SK-N-SH (cell line): ENCODE measurements at regions not wholly inside any gene's neighbourhood (a gene's known extent, or its start where the extent isn't known, plus 50 kb on each side); places are given as distances from the start of the nearest gene placed in this dataset.

ENCODE experiments used
- CTCF ChIA-PET: fragments of 300-600, 350-600 bp; formaldehyde crosslinking; extraction: SDS; loops from one replicate; lab custom pipeline; 2021; lab: Yijun Ruan, JAX
- POLR2A ChIA-PET: fragments of 350-600 bp; sonication (Branson Sonifier 250); formaldehyde crosslinking; extraction: SDS; loops from one replicate; lab custom pipeline; 2020; ENCODE audit warnings: antibody characterized with exemption, inconsistent platforms; lab: Yijun Ruan, JAX
- DNase-seq: peaks from one replicate; pipeline ENCODE4 v3.0.0; 2012
- H2AFZ ChIP-seq: fragments of 200-600 bp; sonication (generic); 2 replicates; pipeline ENCODE4 v1.8.1; 2016; ENCODE audit warnings: antibody characterized with exemption, mild to moderate bottlenecking, low read depth
- H3F3A ChIP-seq: fragments of 200-600 bp; sonication (generic); replicated peaks from 2 replicates; pipeline ENCODE3; 2016; ENCODE audit warnings: antibody characterized with exemption, mild to moderate bottlenecking; ENCODE audit not compliant: insufficient read depth
- H3K27ac ChIP-seq, 2 experiments: fragments of 200-500 bp in 1 of 2; fragments of 200-600 bp in 1 of 2; sonication (Bioruptor generic) in 1 of 2; sonication (generic), shearing (Covaris generic) in 1 of 2; 2 replicates each; pipeline versions ENCODE4 v1.5.1 to v1.6.1; 2014 to 2016; ENCODE audit warnings: low read depth in 2 of 2, inconsistent platforms in 1 of 2, low read length in 1 of 2, mild to moderate bottlenecking in 1 of 2, mixed read lengths in 1 of 2
- H3K27me3 ChIP-seq: fragments of 200-600 bp; sonication (generic), shearing (Covaris generic); 2 replicates; pipeline ENCODE4 v1.6.1; 2016; ENCODE audit warnings: mixed run types; ENCODE audit not compliant: insufficient read depth
- H3K36me3 ChIP-seq, 2 experiments: fragments of 200-500 bp in 1 of 2; fragments of 200-600 bp in 1 of 2; sonication (Bioruptor generic) in 1 of 2; sonication (generic) in 1 of 2; replicated peaks in 1 of 2; 2 replicates each; pipeline versions ENCODE3 to v1.5.1; 2014 to 2016; ENCODE audit warnings: low read length in 1 of 2, mild to moderate bottlenecking in 1 of 2; ENCODE audit not compliant: insufficient read depth in 2 of 2, control insufficient read depth in 1 of 2
- H3K4me1 ChIP-seq, 2 experiments: fragments of 200-500 bp in 1 of 2; fragments of 200-600 bp in 1 of 2; sonication (Bioruptor generic) in 1 of 2; sonication (generic), shearing (Covaris generic) in 1 of 2; 2 replicates each; pipeline versions ENCODE4 v1.5.1 to v1.6.1; 2014 to 2016; ENCODE audit warnings: low read depth in 1 of 2, low read length in 1 of 2, mixed run types in 1 of 2; ENCODE audit not compliant: insufficient read depth in 2 of 2, control insufficient read depth in 1 of 2
- H3K4me2 ChIP-seq: fragments of 200-600 bp; sonication (generic), shearing (Covaris generic); 2 replicates; pipeline ENCODE4 v1.6.1; 2017; ENCODE audit warnings: mixed run types
- H3K4me3 ChIP-seq, 2 experiments: fragments of 200-500 bp in 1 of 2; fragments of 200-600 bp in 1 of 2; sonication (Bioruptor generic) in 1 of 2; sonication (generic), shearing (Covaris generic) in 1 of 2; 2 replicates each; pipeline versions ENCODE4 v1.5.1 to v1.8.1; 2014 to 2016; ENCODE audit warnings: low read depth in 2 of 2, inconsistent platforms in 1 of 2, low read length in 1 of 2, mild to moderate bottlenecking in 1 of 2, mixed read lengths in 1 of 2, moderate library complexity in 1 of 2
- H3K79me2 ChIP-seq: fragments of 200-600 bp; sonication (generic); 2 replicates; pipeline ENCODE4 v1.8.1; 2017; ENCODE audit warnings: mild to moderate bottlenecking; ENCODE audit not compliant: insufficient read depth
- H3K9ac ChIP-seq: fragments of 200-600 bp; sonication (generic); 2 replicates; pipeline ENCODE4 v1.6.1; 2017; ENCODE audit warnings: mixed run types
- H3K9me2 ChIP-seq: fragments of 200-600 bp; sonication (generic); 2 replicates; pipeline ENCODE4 v1.6.1; 2017; ENCODE audit warnings: mixed run types
- H3K9me3 ChIP-seq: fragments of 200-600 bp; sonication (generic); 2 replicates; pipeline ENCODE4 v1.6.1; 2017; ENCODE audit warnings: mixed run types, mild to moderate bottlenecking, moderate library complexity
- H4K20me1 ChIP-seq: fragments of 200-600 bp; sonication (generic); 2 replicates; pipeline ENCODE4 v1.6.1; 2017; ENCODE audit warnings: mild to moderate bottlenecking, mixed run types; ENCODE audit not compliant: insufficient read depth
- EP300 ChIP-seq, 2 experiments: IDR thresholded peaks; 2 replicates each; pipeline versions ENCODE4 v1.4.0 to v1.6.1; 2012; ENCODE audit warnings: borderline replicate concordance in 1 of 2, low read depth in 1 of 2, low read length in 1 of 2
- EZH2phosphoT487 ChIP-seq: fragments of 200-600 bp; sonication (generic); IDR thresholded peaks from 2 replicates; pipeline ENCODE4 v1.6.1; 2017; ENCODE audit warnings: low read depth, mixed run types, mild to moderate bottlenecking, antibody characterized with exemption, moderate library complexity, borderline replicate concordance
- FOXJ3 ChIP-seq: sonication (generic); formaldehyde crosslinking; IDR thresholded peaks from 2 replicates; pipeline ENCODE4 v1.5.1; 2020; ENCODE audit warnings: mild to moderate bottlenecking, missing genetic modification reagents
- FOXM1 ChIP-seq: IDR thresholded peaks from 2 replicates; pipeline ENCODE4 v1.4.0; 2012; ENCODE audit warnings: low read depth, mild to moderate bottlenecking
- GABPA ChIP-seq: IDR thresholded peaks from 2 replicates; pipeline ENCODE4 v1.4.0; 2012; ENCODE audit warnings: low read depth, mild to moderate bottlenecking
- JUND ChIP-seq: IDR thresholded peaks from 2 replicates; pipeline ENCODE4 v1.4.0; 2012
- MAX ChIP-seq: IDR thresholded peaks from 2 replicates; pipeline ENCODE4 v1.4.0; 2012; ENCODE audit warnings: low read depth
- MEF2A ChIP-seq: IDR thresholded peaks from 2 replicates; pipeline ENCODE4 v1.4.0; 2012; ENCODE audit warnings: low read depth, borderline replicate concordance
- MXI1 ChIP-seq: IDR thresholded peaks from 2 replicates; pipeline ENCODE4 v1.6.1; 2012; ENCODE audit warnings: mild to moderate bottlenecking, low read depth, low read length, improper control_type of control experiment
- NFIC ChIP-seq: IDR thresholded peaks from 2 replicates; pipeline ENCODE4 v1.4.0; 2012; ENCODE audit warnings: borderline replicate concordance
- RCOR1 ChIP-seq: fragments of 150-350 bp; IDR thresholded peaks from 2 replicates; pipeline ENCODE4 v1.6.1; 2017; ENCODE audit warnings: antibody characterized with exemption, low read length
- RFX5 ChIP-seq: IDR thresholded peaks from 2 replicates; pipeline ENCODE4 v1.6.1; 2012; ENCODE audit warnings: mild to moderate bottlenecking, improper control_type of control experiment, low read length
- SIN3A ChIP-seq: IDR thresholded peaks from 2 replicates; pipeline ENCODE4 v1.6.1; 2012; ENCODE audit warnings: low read depth, mild to moderate bottlenecking, low read length, moderate library complexity, borderline replicate concordance
- SMC3 ChIP-seq: IDR thresholded peaks from 2 replicates; pipeline ENCODE4 v1.6.1; 2012; ENCODE audit warnings: low read depth, low read length, improper control_type of control experiment
- TAF1 ChIP-seq: IDR thresholded peaks from 2 replicates; pipeline ENCODE4 v1.6.1; 2012; ENCODE audit warnings: low read depth, mild to moderate bottlenecking, low read length, moderate library complexity, borderline replicate concordance
- TCF12 ChIP-seq: IDR thresholded peaks from 2 replicates; pipeline ENCODE4 v1.4.0; 2012
- USF2 ChIP-seq: fragments of 150-350 bp; IDR thresholded peaks from 2 replicates; pipeline ENCODE4 v1.6.1; 2017; ENCODE audit warnings: antibody characterized with exemption, low read length, low read depth, borderline replicate concordance
- YY1 ChIP-seq: IDR thresholded peaks from 2 replicates; pipeline ENCODE4 v1.4.0; 2012; ENCODE audit warnings: low read depth, mild to moderate bottlenecking
- WGBS: methylation state at CpG from one replicate; pipeline ENCODE4 v1.1.6; 2017; ENCODE audit warnings: low lambda C conversion rate; 5-methylcytosine and 5-hydroxymethylcytosine counted together
- TF ChIP-seq, protein P1 (sequence below): IDR thresholded peaks from 2 replicates; pipeline ENCODE4; 2012
- TF ChIP-seq, protein P2 (sequence below): fragments of 150-350 bp; IDR thresholded peaks from 2 replicates; pipeline ENCODE4 v1.6.1; 2016; ENCODE audit warnings: mild to moderate bottlenecking, low read depth, low read length
- TF ChIP-seq, protein P3 (sequence below): IDR thresholded peaks from 2 replicates; pipeline ENCODE4 v1.4.0; 2012; ENCODE audit warnings: low read depth, borderline replicate concordance

GRCh38 chr5:124902097-124902821 is 155.8 kb upstream of the ZNF608 start:
- 42% methylated on average over 5 of the region's 5 CpGs for WGBS
- DNase-seq, result no peak
- Histone ChIP-seq H3K27me3 (no peaks in the 10 kb centered on the region), H3K9me2 (no peaks in the 10 kb centered on the region), H3K27ac (peak overlapping the region in 1 of 2 experiments; percentile 41; a peak in 2 of 4 replicates), H3K36me3 (no peaks in the 10 kb centered on the region), H3F3A (peaks cover 18% of the 10 kb centered on the region), H3K4me1 (peaks cover 18 to 29% of the 10 kb centered on the region in 2 experiments), H2AFZ (no peak overlapping the region), H3K9ac (no peak overlapping the region)
- ChIA-PET CTCF (no interaction called here), POLR2A (no interaction called here)
- TF ChIP-seq, protein P1, sequence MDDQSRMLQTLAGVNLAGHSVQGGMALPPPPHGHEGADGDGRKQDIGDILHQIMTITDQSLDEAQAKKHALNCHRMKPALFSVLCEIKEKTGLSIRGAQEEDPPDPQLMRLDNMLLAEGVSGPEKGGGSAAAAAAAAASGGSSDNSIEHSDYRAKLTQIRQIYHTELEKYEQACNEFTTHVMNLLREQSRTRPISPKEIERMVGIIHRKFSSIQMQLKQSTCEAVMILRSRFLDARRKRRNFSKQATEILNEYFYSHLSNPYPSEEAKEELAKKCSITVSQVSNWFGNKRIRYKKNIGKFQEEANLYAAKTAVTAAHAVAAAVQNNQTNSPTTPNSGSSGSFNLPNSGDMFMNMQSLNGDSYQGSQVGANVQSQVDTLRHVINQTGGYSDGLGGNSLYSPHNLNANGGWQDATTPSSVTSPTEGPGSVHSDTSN, result peak; percentile 69
- TF ChIP-seq MEF2A, result peak; percentile 94
- TF ChIP-seq SMC3, result no peak
- peak; percentile 62; the same call in 1 of the 2 replicates for TF ChIP-seq TCF12
- peak; percentile 54; the same call in 1 of the 2 replicates for TF ChIP-seq RCOR1
- no peak for TF ChIP-seq SIN3A
- peak; percentile 33 to 46; a peak in 3 of 4 replicates for TF ChIP-seq EP300 (IDR thresholded peaks at IDR 0.05; ENCODE audit: borderline replicate concordance in 1 of 2, low read depth in 1 of 2, low read length in 1 of 2)
- TF ChIP-seq, all 33 proteins: peak for 5
- H4K20me1 ChIP-seq, result no peaks in the 10 kb centered on the region
- no peaks in the 10 kb centered on the region for H3K9me3 ChIP-seq
- peak overlapping the region in 1 of 2 experiments; percentile 31; a peak in 1 of 4 replicates for H3K4me3 ChIP-seq
- peak overlapping the region; percentile 67 for H3K4me2 ChIP-seq
- no peaks in the 10 kb centered on the region for H3K79me2 ChIP-seq

GRCh38 chr5:124905256-124906130 is 159.1 kb upstream of the ZNF608 start:
- no peaks in the 10 kb centered on the region for H4K20me1 ChIP-seq
- ChIA-PET CTCF (no interaction called here), POLR2A (no interaction called here)
- no peak overlapping the region for H3K9ac ChIP-seq
- no peak overlapping the region for H3K4me2 ChIP-seq
- no peaks in the 10 kb centered on the region for H3K79me2 ChIP-seq
- peaks cover 32 to 43% of the 10 kb centered on the region in 2 experiments for H3K4me1 ChIP-seq
- H3F3A ChIP-seq, result peaks cover 14% of the 10 kb centered on the region
- 87% methylated on average over 2 of the region's 2 CpGs for WGBS
- no peaks in the 10 kb centered on the region for H3K9me2 ChIP-seq
- no peaks in the 10 kb centered on the region for H3K9me3 ChIP-seq
- no peaks in the 10 kb centered on the region for H3K27me3 ChIP-seq
- H3K36me3 ChIP-seq, result no peaks in the 10 kb centered on the region
- H3K4me3 ChIP-seq, result no peak overlapping the region
- no peak overlapping the region for H2AFZ ChIP-seq
- DNase-seq, result no peak
- no peak overlapping the region for H3K27ac ChIP-seq
- TF ChIP-seq RFX5, result no peak
- no peak for TF ChIP-seq MXI1
- no peak for TF ChIP-seq FOXM1
- TF ChIP-seq MAX, result no peak
- TF ChIP-seq EZH2phosphoT487, result no peak
- TF ChIP-seq RCOR1, result no peak
- TF ChIP-seq NFIC, result no peak
- TF ChIP-seq JUND, result no peak
- TF ChIP-seq, protein P2, sequence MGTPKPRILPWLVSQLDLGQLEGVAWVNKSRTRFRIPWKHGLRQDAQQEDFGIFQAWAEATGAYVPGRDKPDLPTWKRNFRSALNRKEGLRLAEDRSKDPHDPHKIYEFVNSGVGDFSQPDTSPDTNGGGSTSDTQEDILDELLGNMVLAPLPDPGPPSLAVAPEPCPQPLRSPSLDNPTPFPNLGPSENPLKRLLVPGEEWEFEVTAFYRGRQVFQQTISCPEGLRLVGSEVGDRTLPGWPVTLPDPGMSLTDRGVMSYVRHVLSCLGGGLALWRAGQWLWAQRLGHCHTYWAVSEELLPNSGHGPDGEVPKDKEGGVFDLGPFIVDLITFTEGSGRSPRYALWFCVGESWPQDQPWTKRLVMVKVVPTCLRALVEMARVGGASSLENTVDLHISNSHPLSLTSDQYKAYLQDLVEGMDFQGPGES, result no peak
- TF ChIP-seq EP300 (IDR thresholded peaks at IDR 0.05; ENCODE audit: borderline replicate concordance in 1 of 2, low read depth in 1 of 2, low read length in 1 of 2), result no peak
- TF ChIP-seq USF2, result no peak
- no peak for TF ChIP-seq GABPA
- no peak for TF ChIP-seq TAF1
- TF ChIP-seq, protein P3, sequence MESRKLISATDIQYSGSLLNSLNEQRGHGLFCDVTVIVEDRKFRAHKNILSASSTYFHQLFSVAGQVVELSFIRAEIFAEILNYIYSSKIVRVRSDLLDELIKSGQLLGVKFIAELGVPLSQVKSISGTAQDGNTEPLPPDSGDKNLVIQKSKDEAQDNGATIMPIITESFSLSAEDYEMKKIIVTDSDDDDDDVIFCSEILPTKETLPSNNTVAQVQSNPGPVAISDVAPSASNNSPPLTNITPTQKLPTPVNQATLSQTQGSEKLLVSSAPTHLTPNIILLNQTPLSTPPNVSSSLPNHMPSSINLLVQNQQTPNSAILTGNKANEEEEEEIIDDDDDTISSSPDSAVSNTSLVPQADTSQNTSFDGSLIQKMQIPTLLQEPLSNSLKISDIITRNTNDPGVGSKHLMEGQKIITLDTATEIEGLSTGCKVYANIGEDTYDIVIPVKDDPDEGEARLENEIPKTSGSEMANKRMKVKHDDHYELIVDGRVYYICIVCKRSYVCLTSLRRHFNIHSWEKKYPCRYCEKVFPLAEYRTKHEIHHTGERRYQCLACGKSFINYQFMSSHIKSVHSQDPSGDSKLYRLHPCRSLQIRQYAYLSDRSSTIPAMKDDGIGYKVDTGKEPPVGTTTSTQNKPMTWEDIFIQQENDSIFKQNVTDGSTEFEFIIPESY, result no peak
- no peak for TF ChIP-seq FOXJ3 (CRISPR knock-in tag)
- TF ChIP-seq YY1, result no peak
- TF ChIP-seq TCF12, result no peak
